ENCODE measurements at regions not wholly inside any gene's neighbourhood (a gene's known extent, or its start where the extent isn't known, plus 50 kb on each side); places are given as distances from the start of the nearest gene placed in this dataset.

- H3K27me3 ChIP-seq = no peaks in the 10 kb centered on the region
- TF ChIP-seq, protein P1, sequence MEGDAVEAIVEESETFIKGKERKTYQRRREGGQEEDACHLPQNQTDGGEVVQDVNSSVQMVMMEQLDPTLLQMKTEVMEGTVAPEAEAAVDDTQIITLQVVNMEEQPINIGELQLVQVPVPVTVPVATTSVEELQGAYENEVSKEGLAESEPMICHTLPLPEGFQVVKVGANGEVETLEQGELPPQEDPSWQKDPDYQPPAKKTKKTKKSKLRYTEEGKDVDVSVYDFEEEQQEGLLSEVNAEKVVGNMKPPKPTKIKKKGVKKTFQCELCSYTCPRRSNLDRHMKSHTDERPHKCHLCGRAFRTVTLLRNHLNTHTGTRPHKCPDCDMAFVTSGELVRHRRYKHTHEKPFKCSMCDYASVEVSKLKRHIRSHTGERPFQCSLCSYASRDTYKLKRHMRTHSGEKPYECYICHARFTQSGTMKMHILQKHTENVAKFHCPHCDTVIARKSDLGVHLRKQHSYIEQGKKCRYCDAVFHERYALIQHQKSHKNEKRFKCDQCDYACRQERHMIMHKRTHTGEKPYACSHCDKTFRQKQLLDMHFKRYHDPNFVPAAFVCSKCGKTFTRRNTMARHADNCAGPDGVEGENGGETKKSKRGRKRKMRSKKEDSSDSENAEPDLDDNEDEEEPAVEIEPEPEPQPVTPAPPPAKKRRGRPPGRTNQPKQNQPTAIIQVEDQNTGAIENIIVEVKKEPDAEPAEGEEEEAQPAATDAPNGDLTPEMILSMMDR (IDR thresholded peaks at IDR 0.05 in 4 of 5, conservative IDR thresholded peaks at IDR 0.05 in 1 of 5) = no peak
- TF ChIP-seq POLR2A (IDR thresholded peaks at IDR 0.05) = no peak
- no peak for DNase-seq
- intact Hi-C loops (cut with DNase I; ENCODE audit: low total_unique reads) = no loop called here
- ATAC-seq = no peak
- H3K4me1 ChIP-seq = no peaks in the 10 kb centered on the region
- no peaks in the 10 kb centered on the region for H3K36me3 ChIP-seq
- H3K9me3 ChIP-seq = peaks cover 0 to 13% (median 2%) of the 10 kb centered on the region in 3 donors
- H3K4me3 ChIP-seq = no peak overlapping the region
- in situ Hi-C loops (cut with MboI; ENCODE audit: low sequenced_read_pairs in 4 of 4) = no loop called here
- H3K27ac ChIP-seq = no peak overlapping the region
Measured at GRCh38 chr12:89185889-89186288, 166.4 kb downstream of the DUSP6 start.

GRCh38 chr12:89185181-89185580 lies 167.1 kb downstream of the DUSP6 start:
- ATAC-seq (no peak), DNase-seq (no peak)
- H3K4me3 ChIP-seq = no peak overlapping the region
- intact Hi-C loops (cut with DNase I; ENCODE audit: low total_unique reads) = no loop called here
- H3K36me3 ChIP-seq = no peaks in the 10 kb centered on the region
- H3K27ac ChIP-seq = no peak overlapping the region
- TF ChIP-seq, protein P1 (IDR thresholded peaks at IDR 0.05 in 4 of 5, conservative IDR thresholded peaks at IDR 0.05 in 1 of 5) = no peak
- TF ChIP-seq POLR2A (IDR thresholded peaks at IDR 0.05) = no peak
- H3K9me3 ChIP-seq = peaks cover 0 to 13% (median 0%) of the 10 kb centered on the region in 3 donors
- H3K27me3 ChIP-seq = no peaks in the 10 kb centered on the region
- peaks cover 0 to 7% of the 10 kb centered on the region in 2 donors for H3K4me1 ChIP-seq
- in situ Hi-C loops (cut with MboI; ENCODE audit: low sequenced_read_pairs in 4 of 4) = no loop called here

GRCh38 chr12:89183985-89184435 lies 168.3 kb downstream of the DUSP6 start:
- intact Hi-C loops (cut with DNase I; ENCODE audit: low total_unique reads) (loop anchor here (5.0 kb wide), 1 partner anchor 168 kb away; the partner anchor contains the start of gene DUSP6), in situ Hi-C loops (cut with MboI; ENCODE audit: low sequenced_read_pairs in 4 of 4) (no loop called here)
- Histone ChIP-seq H3K27ac (peak overlapping the region in 1 of 4 donors; percentile 26), H3K27me3 (no peaks in the 10 kb centered on the region), H3K9me3 (peaks cover 0 to under 1% (median 0%) of the 10 kb centered on the region in 3 donors), H3K4me1 (peaks cover 0 to 11% of the 10 kb centered on the region in 2 donors), H3K4me3 (no peak overlapping the region), H3K36me3 (no peaks in the 10 kb centered on the region)
- ATAC-seq (peak; percentile 69 to 88), DNase-seq (peak; percentile 48 to 79)
- TF ChIP-seq, protein P1 (IDR thresholded peaks at IDR 0.05 in 4 of 5, conservative IDR thresholded peaks at IDR 0.05 in 1 of 5) = no peak
- no peak for TF ChIP-seq POLR2A (IDR thresholded peaks at IDR 0.05)

DNA sequence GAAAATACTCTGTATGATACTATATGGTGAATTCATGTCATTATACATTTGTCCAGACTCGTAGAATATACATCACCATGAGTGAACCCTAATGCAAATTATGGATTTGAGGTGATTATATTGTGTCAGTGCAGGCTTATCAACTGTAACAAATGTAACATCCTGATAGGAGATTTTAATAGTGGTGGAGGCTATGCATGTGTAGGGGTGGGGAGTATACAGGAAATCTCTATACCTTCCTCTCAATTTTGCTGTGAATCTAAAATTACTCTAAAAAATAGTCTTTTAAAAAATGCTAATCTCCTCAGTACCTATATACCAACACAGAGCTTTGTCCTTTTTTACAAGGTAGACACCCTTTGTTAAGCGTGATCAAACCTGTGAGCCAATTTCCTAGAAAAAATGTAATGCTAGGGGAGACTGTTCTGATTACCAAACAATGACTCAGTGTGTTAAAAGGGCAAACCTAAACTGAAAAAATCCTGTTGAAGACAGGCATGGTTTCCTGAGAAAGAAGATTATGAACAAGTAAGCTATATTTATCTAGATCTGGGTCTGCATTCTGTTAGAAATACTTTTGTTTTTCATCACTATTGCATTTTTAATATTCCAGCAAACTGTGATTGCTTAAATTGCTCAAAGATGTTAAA lies 170.9 kb downstream of the DUSP6 start:
- Histone ChIP-seq H3K36me3 (no peaks in the 10 kb centered on the region), H3K9me3 (no peaks in the 10 kb centered on the region), H3K4me3 (no peak overlapping the region), H3K27me3 (no peaks in the 10 kb centered on the region), H3K4me1 (peaks cover 0 to 11% of the 10 kb centered on the region in 2 donors), H3K27ac (no peak overlapping the region)
- DNase-seq (no peak), ATAC-seq (no peak)
- intact Hi-C loops (cut with DNase I; ENCODE audit: low total_unique reads) (loop anchor here (5.0 kb wide), 1 partner anchor 171 kb away; the partner anchor contains the start of gene DUSP6), in situ Hi-C loops (cut with MboI; ENCODE audit: low sequenced_read_pairs in 4 of 4) (no loop called here)
- no peak for TF ChIP-seq POLR2A (IDR thresholded peaks at IDR 0.05)
- TF ChIP-seq, protein P1 (IDR thresholded peaks at IDR 0.05 in 4 of 5, conservative IDR thresholded peaks at IDR 0.05 in 1 of 5) = no peak
